Erythroblast (primary cell): ENCODE measurements at regions not wholly inside any gene's neighbourhood (a gene's known extent, or its start where the extent isn't known, plus 50 kb on each side); places are given as distances from the start of the nearest gene placed in this dataset.
A peak's percentile ranks its signal among the peaks of the same experiment; 100 is the strongest.

Experiments
- DNase-seq, 2 experiments: peaks; one replicate each; lab custom pipeline; 2025; lab: John Stamatoyannopoulos, UW
- GATA1 ChIP-seq: IDR thresholded peaks from 2 replicates; pipeline ENCODE4 v1.6.1; 2011; ENCODE audit warnings: low read depth, mild to moderate bottlenecking, control low read depth, low read length, moderate library complexity
- POLR2A ChIP-seq: IDR thresholded peaks from 2 replicates; pipeline ENCODE4 v1.6.1; 2011; ENCODE audit warnings: mild to moderate bottlenecking, low read length

GRCh38 chrY:19122450-19122849, 348.9 kb upstream of the HSFY2 start:
- TF ChIP-seq POLR2A = no peak
- no peak for TF ChIP-seq GATA1

GRCh38 chrY:19098349-19098748, 324.8 kb upstream of the HSFY2 start:
- DNase-seq = no peak
- TF ChIP-seq POLR2A (no peak), GATA1 (no peak)

More at GRCh38 chrY:19122450-19122849, 348.9 kb upstream of the HSFY2 start:
- DNase-seq = no peak

- TF ChIP-seq POLR2A (no peak), GATA1 (no peak)
- DNase-seq = no peak
Observed at GRCh38 chrY:19095460-19095859, 321.9 kb upstream of the HSFY2 start.

- no peak for TF ChIP-seq POLR2A
- TF ChIP-seq GATA1 = no peak
- DNase-seq = no peak
Observed at GRCh38 chrY:19083006-19083405, 309.5 kb upstream of the HSFY2 start.

- DNase-seq = peak; percentile 62 to 67
- TF ChIP-seq GATA1 (no peak), POLR2A (no peak)
Observed at GRCh38 chrY:19077698-19078113, 304.2 kb upstream of the HSFY2 start.

GRCh38 chrY:19076846-19077697, 303.5 kb upstream of the HSFY2 start:
- peak; percentile 77 to 90 for DNase-seq
- no peak for TF ChIP-seq POLR2A
- TF ChIP-seq GATA1 = no peak

GRCh38 chrY:19075471-19076253, 302.1 kb upstream of the HSFY2 start:
- TF ChIP-seq POLR2A = no peak
- TF ChIP-seq GATA1 = no peak
- peak; percentile 64 to 72 for DNase-seq

GRCh38 chrY:19067435-19067834, 293.9 kb upstream of the HSFY2 start:
- no peak for TF ChIP-seq GATA1
- DNase-seq = no peak

GRCh38 chrY:19066447-19067190, 293.1 kb upstream of the HSFY2 start:
- no peak for DNase-seq
- no peak for TF ChIP-seq GATA1
- no peak for TF ChIP-seq POLR2A

- DNase-seq = no peak
- TF ChIP-seq GATA1 = no peak
Observed at GRCh38 chrY:19065119-19065518, 291.6 kb upstream of the HSFY2 start.

GRCh38 chrY:19059733-19060132, 286.2 kb upstream of the HSFY2 start:
- no peak for DNase-seq
- TF ChIP-seq GATA1 (no peak), POLR2A (no peak)

- TF ChIP-seq GATA1 (no peak), POLR2A (no peak)
- peak in 1 of 2 experiments; percentile 12 for DNase-seq
Observed at GRCh38 chrY:19058831-19059370, 285.4 kb upstream of the HSFY2 start.

- TF ChIP-seq GATA1 = no peak
- TF ChIP-seq POLR2A = no peak
- DNase-seq = no peak
Observed at GRCh38 chrY:19056138-19056469, 282.6 kb upstream of the HSFY2 start.
